ENCODE measurements at regions not wholly inside any gene's neighbourhood (a gene's known extent, or its start where the extent isn't known, plus 50 kb on each side); places are given as distances from the start of the nearest gene placed in this dataset.

- H3K27ac ChIP-seq = no peak overlapping the region
- no peaks in the 10 kb centered on the region for H3K27me3 ChIP-seq
- H3K36me3 ChIP-seq = no peaks in the 10 kb centered on the region
- H3K9me3 ChIP-seq = no peaks in the 10 kb centered on the region
- no peak overlapping the region for H3K4me3 ChIP-seq
- TF ChIP-seq EP300 (IDR thresholded peaks at IDR 0.05) = no peak
- no peak for TF ChIP-seq POLR2A (IDR thresholded peaks at IDR 0.05)
- TF ChIP-seq, protein P1, sequence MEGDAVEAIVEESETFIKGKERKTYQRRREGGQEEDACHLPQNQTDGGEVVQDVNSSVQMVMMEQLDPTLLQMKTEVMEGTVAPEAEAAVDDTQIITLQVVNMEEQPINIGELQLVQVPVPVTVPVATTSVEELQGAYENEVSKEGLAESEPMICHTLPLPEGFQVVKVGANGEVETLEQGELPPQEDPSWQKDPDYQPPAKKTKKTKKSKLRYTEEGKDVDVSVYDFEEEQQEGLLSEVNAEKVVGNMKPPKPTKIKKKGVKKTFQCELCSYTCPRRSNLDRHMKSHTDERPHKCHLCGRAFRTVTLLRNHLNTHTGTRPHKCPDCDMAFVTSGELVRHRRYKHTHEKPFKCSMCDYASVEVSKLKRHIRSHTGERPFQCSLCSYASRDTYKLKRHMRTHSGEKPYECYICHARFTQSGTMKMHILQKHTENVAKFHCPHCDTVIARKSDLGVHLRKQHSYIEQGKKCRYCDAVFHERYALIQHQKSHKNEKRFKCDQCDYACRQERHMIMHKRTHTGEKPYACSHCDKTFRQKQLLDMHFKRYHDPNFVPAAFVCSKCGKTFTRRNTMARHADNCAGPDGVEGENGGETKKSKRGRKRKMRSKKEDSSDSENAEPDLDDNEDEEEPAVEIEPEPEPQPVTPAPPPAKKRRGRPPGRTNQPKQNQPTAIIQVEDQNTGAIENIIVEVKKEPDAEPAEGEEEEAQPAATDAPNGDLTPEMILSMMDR (IDR thresholded peaks at IDR 0.05) = no peak
- H3K4me1 ChIP-seq (ENCODE audit: insufficient read depth) = no peaks in the 10 kb centered on the region
- DNase-seq = no peak
- intact Hi-C loops (cut with DNase I) = no loop called here
These were observed 366.5 kb downstream of the SLCO4C1 start for GRCh38 chr5:101929628-101930027.

- no peaks in the 10 kb centered on the region for H3K27me3 ChIP-seq
- no peak for DNase-seq
- intact Hi-C loops (cut with DNase I) = no loop called here
- H3K9me3 ChIP-seq = no peaks in the 10 kb centered on the region
- no peak for TF ChIP-seq POLR2A (IDR thresholded peaks at IDR 0.05)
- no peak for TF ChIP-seq EP300 (IDR thresholded peaks at IDR 0.05)
- TF ChIP-seq, protein P1 (IDR thresholded peaks at IDR 0.05) = no peak
- H3K27ac ChIP-seq = no peak overlapping the region
- no peaks in the 10 kb centered on the region for H3K36me3 ChIP-seq
- no peak overlapping the region for H3K4me3 ChIP-seq
- WGBS, 3 donors = 3 to 18% (median 8%) methylated on average over 2 of the region's 2 CpGs
- H3K4me1 ChIP-seq (ENCODE audit: insufficient read depth) = no peaks in the 10 kb centered on the region
These were observed 378.9 kb downstream of the SLCO4C1 start for GRCh38 chr5:101917166-101917565.

GRCh38 chr5:101915554-101915953 is 380.5 kb downstream of the SLCO4C1 start:
- Histone ChIP-seq H3K9me3 (no peaks in the 10 kb centered on the region), H3K27ac (no peak overlapping the region), H3K4me1 (ENCODE audit: insufficient read depth) (no peaks in the 10 kb centered on the region), H3K27me3 (no peaks in the 10 kb centered on the region), H3K36me3 (no peaks in the 10 kb centered on the region), H3K4me3 (no peak overlapping the region)
- intact Hi-C loops (cut with DNase I) = no loop called here
- TF ChIP-seq EP300 (IDR thresholded peaks at IDR 0.05) (no peak), POLR2A (IDR thresholded peaks at IDR 0.05) (no peak)
- TF ChIP-seq, protein P1 (IDR thresholded peaks at IDR 0.05) = no peak
- WGBS, 3 donors = 81 to 88% (median 83%) methylated on average over 7 of the region's 7 CpGs
- DNase-seq = no peak

DNA sequence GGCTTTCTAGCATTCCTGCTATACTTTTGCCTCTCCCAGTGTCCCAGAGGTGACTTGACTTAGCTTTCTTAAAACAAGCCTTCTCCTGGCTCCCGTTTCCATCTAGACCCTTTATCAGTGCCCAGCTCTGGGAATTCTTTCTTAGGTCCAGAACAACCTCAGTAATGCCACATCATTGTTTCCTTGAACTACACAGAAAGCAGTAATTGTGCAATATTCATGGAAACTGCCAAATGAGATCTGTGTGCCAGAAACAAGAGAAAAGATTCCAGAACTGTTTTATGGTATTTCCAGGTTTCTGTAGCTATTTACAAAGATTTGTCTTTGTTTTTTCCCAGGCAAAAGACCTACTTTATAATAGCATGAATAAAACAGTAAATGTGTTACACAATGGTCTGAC is 391.3 kb downstream of the SLCO4C1 start:
- H3K27ac ChIP-seq = no peak overlapping the region
- 39 to 53% (median 42%) methylated on average over 1 of the region's 1 CpG for WGBS, 3 donors
- H3K4me3 ChIP-seq = no peak overlapping the region
- no peaks in the 10 kb centered on the region for H3K36me3 ChIP-seq
- intact Hi-C loops (cut with DNase I) = no loop called here
- no peaks in the 10 kb centered on the region for H3K27me3 ChIP-seq
- H3K4me1 ChIP-seq (ENCODE audit: insufficient read depth) = no peaks in the 10 kb centered on the region
- TF ChIP-seq EP300 (IDR thresholded peaks at IDR 0.05) = no peak
- no peak for DNase-seq
- H3K9me3 ChIP-seq = no peaks in the 10 kb centered on the region

DNA sequence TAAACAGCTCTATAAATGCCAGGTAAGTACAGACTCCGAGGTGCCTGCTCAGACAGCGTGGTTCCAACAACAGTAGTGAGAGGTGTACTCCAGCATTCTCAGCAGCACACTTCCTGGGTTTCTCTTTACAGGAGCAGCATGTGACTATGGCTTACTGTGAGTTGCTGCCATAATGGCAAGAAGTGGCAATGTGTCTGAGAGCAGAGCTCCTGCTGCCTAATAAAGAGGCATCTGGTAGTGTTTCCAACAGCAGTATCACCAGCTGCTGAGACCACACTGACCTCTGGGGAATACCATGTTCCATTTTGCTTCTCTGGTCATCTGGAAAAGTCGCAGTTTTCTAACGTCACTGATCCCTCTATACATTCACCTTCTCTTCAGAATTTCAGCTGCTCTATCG is 398.2 kb downstream of the SLCO4C1 start:
- no peak overlapping the region for H3K4me3 ChIP-seq
- H3K27me3 ChIP-seq = no peaks in the 10 kb centered on the region
- intact Hi-C loops (cut with DNase I) = no loop called here
- no peak for DNase-seq
- no peaks in the 10 kb centered on the region for H3K36me3 ChIP-seq
- no peaks in the 10 kb centered on the region for H3K9me3 ChIP-seq
- 75 to 80% (median 76%) methylated on average over 5 of the region's 5 CpGs for WGBS, 3 donors
- TF ChIP-seq, protein P1 (IDR thresholded peaks at IDR 0.05) = no peak
- no peak overlapping the region for H3K27ac ChIP-seq
- H3K4me1 ChIP-seq (ENCODE audit: insufficient read depth) = no peaks in the 10 kb centered on the region
